Prostate gland (tissue), 2 donors: ENCODE measurements at regions not wholly inside any gene's neighbourhood (a gene's known extent, or its start where the extent isn't known, plus 50 kb on each side); places are given as distances from the start of the nearest gene placed in this dataset.

Experiments used
- DNase-seq: peaks from one replicate; pipeline ENCODE4 v3.0.0-alpha.2; 2019; ENCODE audit warnings: low spot score
- H3K27ac ChIP-seq, 2 donors: fragments of 200-600 bp; sonication (generic); 2 replicates each; pipeline ENCODE4 v1.5.1; 2017 to 2019
- H3K27me3 ChIP-seq: fragments of 200-600 bp; sonication (generic); replicated peaks from 2 replicates; pipeline ENCODE4 v1.5.1; 2019; ENCODE audit not compliant: insufficient read depth
- H3K36me3 ChIP-seq, 2 donors: fragments of 200-600 bp; sonication (generic); 1 replicate in 1 of 2; 2 replicates in 1 of 2; pipeline versions ENCODE4 v1.5.1 to v1.8.1; 2017 to 2019
- H3K4me1 ChIP-seq: fragments of 200-600 bp; sonication (generic); replicated peaks from 2 replicates; pipeline ENCODE4 v1.5.1; 2019
- H3K4me3 ChIP-seq, 2 donors: fragments of 200-600 bp; sonication (generic); 2 replicates each; pipeline ENCODE4 v1.5.1; 2017 to 2019
- H3K9me3 ChIP-seq: fragments of 200-600 bp; sonication (generic); 2 replicates; pipeline ENCODE4 v1.5.1; 2017
- POLR2A ChIP-seq: fragments of 450-650 bp; IDR thresholded peaks from one replicate; pipeline ENCODE4 v1.6.1; 2016; ENCODE audit warnings: antibody characterized with exemption, mild to moderate bottlenecking
- POLR2AphosphoS5 ChIP-seq: sonication (generic); formaldehyde crosslinking; IDR thresholded peaks from one replicate; pipeline ENCODE4 v1.6.1; 2017; ENCODE audit warnings: antibody characterized with exemption
- WGBS: methylation state at CpG from one replicate; pipeline ENCODE4 v1.1.5; 2018; 5-methylcytosine and 5-hydroxymethylcytosine counted together
- intact Hi-C: fragments of 100-400 bp; cut with DNase I; formaldehyde crosslinking; loops from one replicate; pipeline ENCODE4 v1.14.2; 2022
- TF ChIP-seq, protein P1 (sequence below), 4 experiments: fragments of 200-600 bp in 2 of 4; fragments of 450-650 bp in 2 of 4; sonication (generic) in 2 of 4; IDR thresholded peaks; 1 replicate in 3 of 4; 2 replicates in 1 of 4; pipeline ENCODE4 v1.5.1; 2016 to 2019; ENCODE audit warnings: antibody characterized with exemption in 4 of 4, mild to moderate bottlenecking in 2 of 4, moderate library complexity in 2 of 4

DNA sequence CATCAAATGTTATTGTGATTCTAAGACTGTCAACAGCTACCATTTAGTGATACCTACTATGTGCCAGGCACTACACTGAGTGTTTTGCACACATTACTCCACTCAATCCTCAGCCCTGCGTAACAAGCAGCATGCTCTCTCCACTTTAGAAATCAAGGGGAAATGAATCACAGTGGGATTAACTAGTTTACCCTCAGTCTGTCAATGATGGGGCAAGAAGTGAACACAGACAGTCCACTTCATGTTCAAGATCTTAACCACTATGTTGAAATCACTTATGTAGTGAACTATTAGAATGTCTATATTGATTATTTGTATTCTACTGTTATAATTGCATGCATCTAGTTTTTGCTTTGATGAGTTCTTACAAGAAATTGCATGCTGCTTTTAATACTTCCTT is 165.3 kb downstream of the LTN1 start:
- no peak for DNase-seq
- H3K4me1 ChIP-seq: peaks cover 4% of the 10 kb centered on the region
- no peak for TF ChIP-seq POLR2AphosphoS5
- TF ChIP-seq, protein P1, sequence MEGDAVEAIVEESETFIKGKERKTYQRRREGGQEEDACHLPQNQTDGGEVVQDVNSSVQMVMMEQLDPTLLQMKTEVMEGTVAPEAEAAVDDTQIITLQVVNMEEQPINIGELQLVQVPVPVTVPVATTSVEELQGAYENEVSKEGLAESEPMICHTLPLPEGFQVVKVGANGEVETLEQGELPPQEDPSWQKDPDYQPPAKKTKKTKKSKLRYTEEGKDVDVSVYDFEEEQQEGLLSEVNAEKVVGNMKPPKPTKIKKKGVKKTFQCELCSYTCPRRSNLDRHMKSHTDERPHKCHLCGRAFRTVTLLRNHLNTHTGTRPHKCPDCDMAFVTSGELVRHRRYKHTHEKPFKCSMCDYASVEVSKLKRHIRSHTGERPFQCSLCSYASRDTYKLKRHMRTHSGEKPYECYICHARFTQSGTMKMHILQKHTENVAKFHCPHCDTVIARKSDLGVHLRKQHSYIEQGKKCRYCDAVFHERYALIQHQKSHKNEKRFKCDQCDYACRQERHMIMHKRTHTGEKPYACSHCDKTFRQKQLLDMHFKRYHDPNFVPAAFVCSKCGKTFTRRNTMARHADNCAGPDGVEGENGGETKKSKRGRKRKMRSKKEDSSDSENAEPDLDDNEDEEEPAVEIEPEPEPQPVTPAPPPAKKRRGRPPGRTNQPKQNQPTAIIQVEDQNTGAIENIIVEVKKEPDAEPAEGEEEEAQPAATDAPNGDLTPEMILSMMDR (IDR thresholded peaks at IDR 0.05): no peak
- no peak for TF ChIP-seq POLR2A
- H3K4me3 ChIP-seq: no peak overlapping the region
- no peaks in the 10 kb centered on the region for H3K9me3 ChIP-seq
- no peaks in the 10 kb centered on the region for H3K36me3 ChIP-seq
- H3K27me3 ChIP-seq: no peaks in the 10 kb centered on the region
- 94% methylated on average over 1 of the region's 1 CpG for WGBS
- intact Hi-C loops: no loop called here
- no peak overlapping the region for H3K27ac ChIP-seq

DNA sequence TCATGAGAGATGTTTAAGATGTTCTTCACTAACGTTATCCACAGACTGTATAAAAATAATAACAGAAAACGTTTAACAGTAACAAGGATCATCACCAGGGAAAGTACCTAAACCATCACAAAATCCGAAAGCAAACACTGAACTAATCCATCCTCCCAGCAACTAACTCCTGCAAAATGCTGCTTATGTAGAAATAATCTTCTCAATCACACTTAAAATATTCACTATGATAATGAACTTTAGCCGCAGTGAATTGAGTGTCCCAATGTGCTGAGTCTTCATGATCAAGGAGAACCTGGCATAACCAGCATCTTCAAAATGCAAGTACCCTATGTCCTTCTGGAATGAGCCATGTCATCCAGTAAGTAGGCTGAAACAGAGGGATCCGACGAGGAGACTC is 166.1 kb downstream of the LTN1 start:
- Histone ChIP-seq H3K36me3 (no peaks in the 10 kb centered on the region), H3K4me1 (peaks cover 4% of the 10 kb centered on the region), H3K4me3 (no peak overlapping the region), H3K27me3 (no peaks in the 10 kb centered on the region), H3K9me3 (no peaks in the 10 kb centered on the region), H3K27ac (no peak overlapping the region)
- TF ChIP-seq POLR2AphosphoS5 (no peak), POLR2A (no peak)
- TF ChIP-seq, protein P1 (IDR thresholded peaks at IDR 0.05): no peak
- 63% methylated on average over 6 of the region's 6 CpGs for WGBS
- DNase-seq: no peak
- intact Hi-C loops: no loop called here

DNA sequence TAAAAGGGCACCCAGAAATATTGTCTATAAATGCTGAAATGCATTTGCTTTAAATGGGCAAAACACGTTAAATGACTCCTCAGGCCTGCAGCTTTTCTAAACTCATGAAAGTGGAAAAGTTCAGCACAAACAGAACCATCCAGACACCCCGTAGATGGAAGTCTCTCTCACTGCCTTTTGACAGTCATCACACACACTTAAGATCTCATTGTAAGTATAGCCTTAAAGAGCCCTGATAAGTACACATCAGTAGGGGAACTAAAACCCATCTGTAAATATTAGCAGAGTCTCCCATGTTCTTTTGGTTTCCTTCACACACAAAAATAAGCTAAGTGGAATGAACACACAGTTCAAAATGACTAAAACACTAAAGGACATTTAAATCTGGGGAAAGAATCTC is 166.7 kb downstream of the LTN1 start:
- 50% methylated on average over 2 of the region's 2 CpGs for WGBS
- intact Hi-C loops: no loop called here
- H3K27ac ChIP-seq: no peak overlapping the region
- no peaks in the 10 kb centered on the region for H3K27me3 ChIP-seq
- no peaks in the 10 kb centered on the region for H3K9me3 ChIP-seq
- TF ChIP-seq POLR2AphosphoS5 (no peak), POLR2A (no peak)
- TF ChIP-seq, protein P1 (IDR thresholded peaks at IDR 0.05): no peak
- no peaks in the 10 kb centered on the region for H3K36me3 ChIP-seq
- peaks cover 4% of the 10 kb centered on the region for H3K4me1 ChIP-seq
- DNase-seq: no peak
- no peak overlapping the region for H3K4me3 ChIP-seq

DNA sequence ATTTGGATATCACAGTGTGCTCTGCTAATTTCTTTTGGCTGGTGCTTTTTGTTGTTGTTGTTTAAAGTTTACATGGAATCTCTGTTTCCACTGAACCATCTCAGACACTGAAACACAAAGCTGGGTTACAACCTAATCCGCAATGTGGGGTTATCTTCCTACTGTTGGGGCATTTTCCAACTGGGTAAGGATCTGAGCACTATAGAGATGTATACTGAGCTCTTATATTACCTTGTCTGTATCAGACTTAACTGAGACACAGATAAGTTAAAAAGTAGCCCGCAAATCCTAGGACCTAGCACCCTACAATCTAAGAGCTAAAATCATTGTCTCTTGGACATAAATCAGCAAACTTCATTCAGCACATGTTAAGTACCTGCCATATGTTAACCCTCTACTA is 169.2 kb downstream of the LTN1 start:
- Histone ChIP-seq H3K9me3 (no peaks in the 10 kb centered on the region), H3K27me3 (no peaks in the 10 kb centered on the region), H3K4me3 (no peak overlapping the region), H3K4me1 (peaks cover 4% of the 10 kb centered on the region), H3K36me3 (no peaks in the 10 kb centered on the region), H3K27ac (peak overlapping the region; percentile 17 to 57)
- intact Hi-C loops: loop anchor here (5.0 kb wide), 2 partner anchors 59 to 71 kb away; no protein-coding TSS in a partner anchor
- TF ChIP-seq, protein P1 (IDR thresholded peaks at IDR 0.05): no peak
- TF ChIP-seq POLR2A: no peak
- TF ChIP-seq POLR2AphosphoS5: no peak
- 73% methylated on average over 2 of the region's 2 CpGs for WGBS
- DNase-seq: no peak

DNA sequence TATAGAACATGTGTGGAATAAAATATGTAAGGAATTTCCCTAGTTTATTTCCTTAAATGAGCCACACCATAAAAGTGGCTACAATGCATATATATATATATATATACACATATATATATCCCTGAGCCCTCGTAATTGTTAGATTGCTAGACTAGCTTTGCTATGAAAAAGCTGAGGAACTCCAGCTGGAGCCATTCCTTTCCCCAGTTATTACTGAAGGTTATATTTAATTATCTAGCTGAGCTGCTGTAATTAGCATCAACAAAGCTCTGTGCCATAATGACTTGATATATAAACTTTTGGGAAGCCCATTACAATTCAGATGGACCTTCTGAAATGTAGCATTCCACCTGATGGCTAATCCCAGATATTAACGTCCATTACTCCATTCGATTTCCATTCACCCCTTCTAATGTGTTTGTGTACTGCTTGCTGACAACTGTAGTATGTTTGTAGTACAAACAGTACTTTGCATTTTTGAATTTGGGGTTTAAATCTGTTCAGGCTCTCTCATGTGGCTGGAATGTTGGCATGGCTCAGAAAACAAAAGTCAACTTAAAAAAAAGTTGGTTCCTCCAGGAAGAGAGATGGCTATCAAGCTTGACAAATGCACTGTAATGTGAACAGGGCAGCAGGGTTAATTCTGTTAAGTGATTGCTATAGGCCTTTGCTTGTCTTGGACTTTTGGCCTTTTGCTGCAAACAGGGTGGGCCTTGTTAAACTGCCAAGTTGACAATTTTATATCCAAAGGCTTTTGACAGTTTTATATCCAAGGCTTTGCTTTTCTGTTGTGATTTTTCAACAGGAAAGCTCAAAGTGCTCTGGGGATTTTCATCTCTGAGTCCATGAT is 170.0 kb downstream of the LTN1 start:
- Histone ChIP-seq H3K9me3 (no peaks in the 10 kb centered on the region), H3K36me3 (no peaks in the 10 kb centered on the region), H3K4me3 (no peak overlapping the region), H3K27me3 (no peaks in the 10 kb centered on the region), H3K4me1 (peaks cover 4% of the 10 kb centered on the region), H3K27ac (peak overlapping the region; percentile 17 to 57)
- peak; percentile 72 for TF ChIP-seq POLR2AphosphoS5
- no peak for TF ChIP-seq POLR2A
- intact Hi-C loops: loop anchor here (5.0 kb wide), 2 partner anchors 60 to 70 kb away; no protein-coding TSS in a partner anchor
- WGBS: 25% methylated on average over 3 of the region's 3 CpGs
- DNase-seq: peak; percentile 36
